HepG2 (cell line): ENCODE measurements at regions not wholly inside any gene's neighbourhood (a gene's known extent, or its start where the extent isn't known, plus 50 kb on each side); places are given as distances from the start of the nearest gene placed in this dataset.

Source experiments
- CHCHD3 ChIP-seq: sonication (generic); formaldehyde crosslinking; IDR thresholded peaks from 2 replicates; pipeline ENCODE4 v1.8.0; 2022; ENCODE audit warnings: mild to moderate bottlenecking, missing genetic modification reagents, moderate library complexity
- FOXA3 ChIP-seq: IDR thresholded peaks from 2 replicates; pipeline ENCODE4 v1.6.1; 2016; ENCODE audit warnings: missing genetic modification reagents, missing compliant biosample characterization
- GRHL1 ChIP-seq: sonication (generic); formaldehyde crosslinking; conservative IDR thresholded peaks from 2 replicates; pipeline ENCODE4 v1.8.0; 2022; ENCODE audit warnings: missing genetic modification reagents
- KAT7 ChIP-seq: IDR thresholded peaks from 2 replicates; pipeline ENCODE4 v1.6.1; 2018; ENCODE audit warnings: borderline replicate concordance, missing compliant biosample characterization
- NFATC3 ChIP-seq: sonication (generic); formaldehyde crosslinking; IDR thresholded peaks from 2 replicates; pipeline ENCODE4 v1.5.1; 2020; ENCODE audit warnings: mild to moderate bottlenecking, missing genetic modification reagents
- NFKB2 ChIP-seq: sonication (generic); formaldehyde crosslinking; IDR thresholded peaks from 2 replicates; pipeline ENCODE4 v1.4.0; 2020; ENCODE audit warnings: missing genetic modification reagents, borderline replicate concordance
- SMAD3 ChIP-seq: sonication (generic); formaldehyde crosslinking; IDR thresholded peaks from 2 replicates; pipeline ENCODE4 v1.4.0; 2020; ENCODE audit warnings: missing genetic modification reagents
- ZBED4 ChIP-seq: sonication (generic); formaldehyde crosslinking; IDR thresholded peaks from 2 replicates; pipeline ENCODE4 v1.4.0; 2020; ENCODE audit warnings: missing genetic modification reagents, borderline replicate concordance
- ZBTB10 ChIP-seq: sonication (generic); formaldehyde crosslinking; IDR thresholded peaks from 2 replicates; pipeline ENCODE4 v1.4.0; 2020; ENCODE audit warnings: missing genetic modification reagents, borderline replicate concordance
- ZNF775 ChIP-seq: sonication (generic); formaldehyde crosslinking; IDR thresholded peaks from 2 replicates; pipeline ENCODE4 v1.4.0; 2020; ENCODE audit warnings: missing genetic modification reagents, mild to moderate bottlenecking, moderate library complexity, borderline replicate concordance
- ZNF780A ChIP-seq: sonication (generic); formaldehyde crosslinking; IDR thresholded peaks from 2 replicates; pipeline ENCODE4 v1.8.0; 2022; ENCODE audit warnings: mild to moderate bottlenecking, missing genetic modification reagents, moderate library complexity
- TF ChIP-seq, protein P1 (sequence below): sonication (generic); formaldehyde crosslinking; IDR thresholded peaks from 2 replicates; pipeline ENCODE4 v1.4.0; 2020; ENCODE audit warnings: mild to moderate bottlenecking, missing genetic modification reagents

DNA sequence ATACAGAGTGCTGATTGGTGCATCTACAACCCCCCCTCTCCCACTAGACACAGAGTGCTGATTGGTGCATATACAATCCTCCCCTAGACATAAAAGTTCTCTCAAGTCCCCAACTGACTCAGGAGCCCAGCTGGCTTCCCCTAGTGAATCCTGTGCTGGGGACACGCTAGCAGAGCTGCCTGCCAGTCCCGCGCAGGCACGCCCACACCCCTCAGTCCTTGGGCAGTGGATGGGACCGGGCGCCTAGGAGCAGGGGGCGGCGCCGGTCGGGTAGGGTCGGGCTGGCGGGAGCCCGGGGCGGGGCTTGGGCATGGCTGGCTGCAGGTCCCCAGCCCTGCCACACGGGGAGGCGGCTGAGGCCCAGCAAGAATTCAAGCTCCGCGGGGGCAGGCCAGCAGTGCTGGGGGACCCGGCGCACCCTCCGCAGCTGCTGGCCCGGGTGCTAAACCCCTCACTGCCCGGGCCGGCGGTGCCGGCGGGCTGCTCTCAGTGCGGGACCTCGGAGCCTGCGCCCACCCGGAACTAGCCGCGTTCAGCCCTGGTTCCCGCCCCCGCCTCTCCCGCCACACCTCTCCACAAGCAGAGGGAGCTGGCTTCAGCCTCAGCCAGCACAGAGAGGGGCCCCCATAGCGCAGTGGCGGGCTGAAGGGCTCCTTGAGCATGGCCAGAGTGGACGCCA lies 64.3 kb upstream of the DDHD1 start (continued):
- no peak for TF ChIP-seq GRHL1 (CRISPR knock-in tag)
- TF ChIP-seq KAT7 (CRISPR knock-in tag): no peak
- TF ChIP-seq, protein P1, sequence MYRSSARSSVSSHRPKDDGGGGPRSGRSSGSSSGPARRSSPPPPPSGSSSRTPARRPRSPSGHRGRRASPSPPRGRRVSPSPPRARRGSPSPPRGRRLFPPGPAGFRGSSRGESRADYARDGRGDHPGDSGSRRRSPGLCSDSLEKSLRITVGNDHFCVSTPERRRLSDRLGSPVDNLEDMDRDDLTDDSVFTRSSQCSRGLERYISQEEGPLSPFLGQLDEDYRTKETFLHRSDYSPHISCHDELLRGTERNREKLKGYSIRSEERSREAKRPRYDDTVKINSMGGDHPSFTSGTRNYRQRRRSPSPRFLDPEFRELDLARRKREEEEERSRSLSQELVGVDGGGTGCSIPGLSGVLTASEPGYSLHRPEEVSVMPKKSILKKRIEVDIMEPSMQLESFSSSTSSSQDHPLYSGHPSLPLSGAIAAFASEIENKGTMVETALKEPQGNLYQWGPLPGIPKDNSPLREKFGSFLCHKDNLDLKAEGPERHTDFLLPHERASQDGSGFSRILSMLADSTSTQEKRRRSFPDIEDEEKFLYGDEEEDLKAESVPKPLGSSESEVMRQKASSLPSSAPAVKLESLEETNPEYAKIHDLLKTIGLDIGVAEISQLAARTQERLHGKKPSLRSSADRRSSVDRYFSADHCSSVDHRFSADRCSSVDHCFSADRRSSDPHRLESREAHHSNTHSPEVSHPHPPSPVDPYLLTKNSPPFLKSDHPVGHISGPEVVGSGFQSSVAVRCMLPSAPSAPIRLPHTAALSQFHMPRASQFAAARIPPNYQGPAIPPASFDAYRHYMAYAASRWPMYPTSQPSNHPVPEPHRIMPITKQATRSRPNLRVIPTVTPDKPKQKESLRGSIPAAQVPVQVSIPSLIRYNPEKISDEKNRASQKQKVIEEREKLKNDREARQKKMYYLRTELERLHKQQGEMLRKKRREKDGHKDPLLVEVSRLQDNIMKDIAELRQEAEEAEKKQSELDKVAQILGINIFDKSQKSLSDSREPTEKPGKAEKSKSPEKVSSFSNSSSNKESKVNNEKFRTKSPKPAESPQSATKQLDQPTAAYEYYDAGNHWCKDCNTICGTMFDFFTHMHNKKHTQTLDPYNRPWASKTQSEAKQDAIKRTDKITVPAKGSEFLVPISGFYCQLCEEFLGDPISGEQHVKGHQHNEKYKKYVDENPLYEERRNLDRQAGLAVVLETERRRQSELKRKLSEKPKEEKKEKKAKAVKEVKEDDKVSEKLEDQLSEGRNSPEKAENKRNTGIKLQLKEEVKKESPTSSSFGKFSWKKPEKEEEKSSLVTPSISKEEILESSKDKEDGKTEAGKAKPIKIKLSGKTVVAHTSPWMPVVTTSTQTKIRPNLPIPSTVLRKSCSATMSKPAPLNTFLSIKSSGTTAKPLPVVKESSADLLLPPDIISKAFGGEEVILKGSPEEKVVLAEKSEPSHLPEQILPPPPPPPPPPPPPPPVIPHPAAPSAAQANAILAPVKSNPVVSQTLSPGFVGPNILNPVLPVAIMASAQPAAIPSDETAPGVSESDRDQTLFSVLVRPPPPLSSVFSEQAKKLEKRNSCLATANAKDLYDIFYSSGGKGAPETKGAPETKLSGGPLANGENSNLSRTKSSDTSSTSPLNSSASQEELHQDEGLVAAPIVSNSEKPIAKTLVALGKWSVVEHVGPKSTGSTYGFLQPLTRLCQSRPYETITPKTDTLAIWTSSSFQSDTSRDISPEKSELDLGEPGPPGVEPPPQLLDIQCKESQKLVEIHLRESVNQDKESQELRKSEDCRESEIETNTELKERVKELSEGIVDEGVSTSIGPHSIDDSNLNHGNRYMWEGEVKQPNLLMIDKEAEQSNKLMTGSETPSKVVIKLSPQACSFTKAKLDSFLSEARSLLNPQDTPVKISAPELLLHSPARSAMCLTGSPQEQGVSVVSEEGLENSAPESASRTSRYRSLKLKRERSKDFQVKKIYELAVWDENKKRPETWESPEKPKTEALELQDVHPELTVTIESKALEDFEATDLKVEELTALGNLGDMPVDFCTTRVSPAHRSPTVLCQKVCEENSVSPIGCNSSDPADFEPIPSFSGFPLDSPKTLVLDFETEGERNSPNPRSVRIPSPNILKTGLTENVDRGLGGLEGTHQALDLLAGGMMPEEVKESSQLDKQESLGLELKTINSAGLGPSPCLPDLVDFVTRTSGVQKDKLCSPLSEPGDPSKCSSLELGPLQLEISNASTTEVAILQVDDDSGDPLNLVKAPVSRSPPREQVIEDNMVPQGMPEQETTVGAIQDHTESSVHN: no peak
- no peak for TF ChIP-seq ZBED4 (CRISPR knock-in tag)
- no peak for TF ChIP-seq ZBTB10 (CRISPR knock-in tag)
- no peak for TF ChIP-seq FOXA3 (CRISPR knock-in tag)
- no peak for TF ChIP-seq ZNF775 (CRISPR knock-in tag)
- no peak for TF ChIP-seq SMAD3 (CRISPR knock-in tag)
- TF ChIP-seq ZNF780A: no peak
- no peak for TF ChIP-seq NFKB2 (CRISPR knock-in tag)
- no peak for TF ChIP-seq NFATC3 (CRISPR knock-in tag)
- no peak for TF ChIP-seq CHCHD3 (CRISPR knock-in tag)
